Activated CD8-positive, alpha-beta memory T cell treated with anti-CD3 and anti-CD28 coated beads, Interleukin-2, amount 50 U/mL, for 4 hours (primary cell): ENCODE measurements at regions not wholly inside any gene's neighbourhood (a gene's known extent, or its start where the extent isn't known, plus 50 kb on each side); places are given as distances from the start of the nearest gene placed in this dataset.
"Not testable (repeated sequence)": the region's sequence is repeated elsewhere in the genome, so short reads cannot be mapped to it uniquely, and the experiment has no call there.

Experiments
- DNase-seq: peaks from one replicate; pipeline ENCODE4 v3.0.0-alpha.2; 2020

GRCh38 chr14:48193893-48194292 lies 518.5 kb upstream of the MDGA2 start:
- DNase-seq = no peak

DNA sequence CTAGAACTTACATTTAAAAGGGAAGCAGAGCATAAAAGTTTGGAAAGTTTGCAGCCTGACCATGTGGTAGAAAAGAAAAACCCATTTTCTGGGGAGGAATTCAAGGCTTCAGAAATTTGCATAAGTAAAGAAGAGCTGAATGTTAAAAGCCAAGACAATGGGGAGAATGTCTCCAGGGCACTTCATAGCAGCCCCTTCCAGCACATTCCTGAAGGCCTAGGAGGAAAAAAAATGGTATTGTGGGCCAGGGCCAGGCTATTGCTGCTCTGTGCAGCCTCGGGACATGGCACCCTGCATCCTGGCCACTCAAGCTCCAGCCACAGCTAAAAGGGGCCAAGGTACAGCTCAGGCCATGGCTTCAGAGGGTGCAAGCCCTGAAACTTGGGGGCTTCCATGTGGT lies 474.2 kb upstream of the MDGA2 start:
- DNase-seq = not testable (repeated sequence)

DNA sequence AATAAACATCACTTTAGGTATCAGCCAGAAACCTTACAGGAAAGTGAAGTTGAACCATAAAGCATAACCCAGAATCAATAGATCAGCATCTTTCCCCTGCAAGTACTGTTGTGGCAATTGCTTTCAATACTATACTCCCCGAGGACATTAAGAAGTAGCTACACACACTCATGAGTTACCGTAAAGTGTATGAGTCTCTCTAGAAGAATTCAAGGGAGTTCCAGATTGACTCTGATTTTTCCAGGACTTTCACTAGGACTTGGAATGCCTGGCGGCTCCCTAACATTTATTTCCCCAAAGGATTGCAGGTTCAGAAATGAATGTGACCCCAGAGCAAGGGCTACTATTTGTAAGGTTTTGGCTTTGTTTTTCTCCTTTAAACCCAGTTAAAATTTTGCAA lies 465.4 kb upstream of the MDGA2 start:
- DNase-seq = no peak

DNA sequence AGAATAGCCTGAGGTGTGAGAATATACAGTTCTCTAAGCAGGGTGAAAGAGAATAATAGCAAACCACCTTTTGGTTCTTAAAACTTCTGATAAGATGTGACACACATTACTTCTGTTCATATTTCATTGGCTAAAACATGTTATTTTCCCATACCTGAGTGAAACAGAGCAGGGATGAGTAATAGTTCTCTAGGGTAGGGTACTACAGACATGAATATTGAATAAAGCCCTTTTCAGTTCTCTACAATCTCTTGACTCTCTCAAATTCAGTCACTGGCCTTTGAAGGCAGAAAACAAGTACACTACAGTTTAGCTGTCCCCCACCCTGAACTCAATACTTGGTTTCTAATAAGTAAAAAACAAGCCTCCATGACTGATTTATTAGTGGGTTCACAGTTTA lies 454.1 kb upstream of the MDGA2 start:
- DNase-seq = no peak

- DNase-seq = no peak
These were observed 452.3 kb upstream of the MDGA2 start for GRCh38 chr14:48127674-48128073.

GRCh38 chr14:48125654-48126053 lies 450.2 kb upstream of the MDGA2 start:
- DNase-seq = no peak

- DNase-seq = no peak
These were observed 438.3 kb upstream of the MDGA2 start for GRCh38 chr14:48113713-48114112.

DNA sequence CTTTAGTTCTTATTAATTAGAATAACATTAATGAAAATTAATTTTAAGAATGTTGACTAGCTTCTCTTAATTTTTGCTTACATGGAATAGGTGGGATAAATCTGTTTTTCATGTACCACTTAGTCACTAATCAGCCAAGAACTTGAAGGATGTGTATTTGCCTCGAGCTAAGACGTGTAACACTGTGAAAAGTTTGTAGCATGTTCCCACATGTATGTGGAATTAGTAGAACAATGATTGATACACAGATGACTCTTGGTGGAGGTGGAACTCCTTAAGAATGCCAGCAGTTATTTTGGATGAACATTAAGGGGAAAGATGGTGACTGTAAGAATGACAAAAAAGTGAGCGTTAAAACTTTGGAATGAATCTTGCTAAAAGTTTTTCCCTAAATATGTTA lies 435.7 kb upstream of the MDGA2 start:
- DNase-seq = no peak

DNA sequence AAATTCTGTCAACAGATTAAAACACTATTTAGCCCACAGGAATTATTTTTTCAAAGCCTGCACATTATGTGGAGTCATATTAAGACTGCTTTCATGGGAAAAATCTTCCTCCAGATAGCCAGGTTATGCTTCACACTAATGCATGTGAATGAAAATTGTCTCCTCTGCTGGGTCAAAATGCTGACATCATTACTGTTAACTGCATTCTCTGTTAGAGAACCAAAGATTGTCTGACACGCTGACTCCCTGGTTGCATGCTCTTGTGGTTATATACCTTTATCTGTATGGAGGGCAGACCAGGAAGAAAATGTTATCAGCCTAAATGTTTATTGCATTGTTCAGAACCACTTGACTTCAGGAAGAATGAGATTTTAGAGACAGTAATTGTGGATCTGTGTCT lies 432.2 kb upstream of the MDGA2 start:
- DNase-seq = no peak

DNA sequence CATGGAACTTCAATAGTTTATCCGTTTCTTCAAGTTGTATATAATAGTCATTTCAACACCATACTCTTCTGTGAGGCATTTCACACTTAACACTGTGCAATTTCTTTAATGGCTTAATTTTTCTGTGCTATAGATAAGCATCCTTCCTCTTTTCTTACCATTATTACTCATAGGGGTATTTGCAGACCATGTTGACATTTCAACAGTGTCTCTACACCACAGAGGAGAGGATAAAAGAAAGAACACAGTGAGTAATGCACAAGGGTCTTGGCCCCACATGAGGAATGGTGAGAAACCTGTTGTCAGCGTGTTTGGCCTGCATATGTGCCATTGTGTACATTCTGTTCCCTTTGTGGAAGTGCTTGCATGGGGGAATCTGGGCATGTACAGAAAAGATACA lies 421.5 kb upstream of the MDGA2 start:
- DNase-seq = no peak

DNA sequence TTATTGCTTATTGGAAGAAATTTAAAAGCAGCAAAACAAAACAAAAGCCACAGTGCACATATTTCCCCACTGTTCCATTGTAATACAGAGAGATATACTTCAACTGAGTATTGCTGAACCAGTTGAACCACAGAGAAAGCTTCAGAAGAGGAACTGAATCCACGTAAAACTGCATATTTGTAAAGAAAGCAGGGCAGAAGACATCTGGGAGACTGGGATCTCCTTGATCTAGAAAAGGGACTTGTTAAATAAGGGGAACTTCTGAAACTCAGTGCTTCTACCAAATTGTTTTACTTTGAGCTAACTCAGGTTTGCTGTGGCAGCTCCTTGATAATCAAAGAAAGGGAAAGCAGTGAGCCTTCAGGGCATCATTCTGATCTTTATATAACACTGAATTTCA lies 411.1 kb upstream of the MDGA2 start:
- DNase-seq = no peak

- DNase-seq = no peak
These were observed 400.1 kb upstream of the MDGA2 start for GRCh38 chr14:48075487-48075886.

- no peak for DNase-seq
These were observed 377.6 kb upstream of the MDGA2 start for GRCh38 chr14:48052973-48053372.

- no peak for DNase-seq
These were observed 360.4 kb upstream of the MDGA2 start for GRCh38 chr14:48035836-48036235.

DNA sequence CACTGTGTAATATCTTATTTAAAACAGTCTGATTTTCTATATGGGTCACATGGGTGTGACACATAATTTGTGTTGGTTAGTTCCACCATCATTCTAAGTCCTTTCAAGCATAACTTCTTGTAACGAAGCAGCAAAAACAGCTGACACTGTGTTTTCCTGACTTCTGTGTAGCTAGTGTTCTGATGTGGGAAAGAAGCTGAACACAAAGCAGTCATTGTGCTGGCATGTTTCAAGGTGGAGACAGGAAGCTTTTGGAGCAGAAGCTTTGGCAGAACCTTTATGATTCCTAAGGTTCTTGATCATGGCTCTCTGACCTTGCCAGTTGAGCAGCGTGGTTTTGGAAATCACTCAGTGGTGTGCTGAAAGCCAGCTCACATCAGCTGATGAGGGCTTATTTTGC lies 351.7 kb upstream of the MDGA2 start:
- no peak for DNase-seq

- no peak for DNase-seq
These were observed 348.5 kb upstream of the MDGA2 start for GRCh38 chr14:48023881-48024280.

DNA sequence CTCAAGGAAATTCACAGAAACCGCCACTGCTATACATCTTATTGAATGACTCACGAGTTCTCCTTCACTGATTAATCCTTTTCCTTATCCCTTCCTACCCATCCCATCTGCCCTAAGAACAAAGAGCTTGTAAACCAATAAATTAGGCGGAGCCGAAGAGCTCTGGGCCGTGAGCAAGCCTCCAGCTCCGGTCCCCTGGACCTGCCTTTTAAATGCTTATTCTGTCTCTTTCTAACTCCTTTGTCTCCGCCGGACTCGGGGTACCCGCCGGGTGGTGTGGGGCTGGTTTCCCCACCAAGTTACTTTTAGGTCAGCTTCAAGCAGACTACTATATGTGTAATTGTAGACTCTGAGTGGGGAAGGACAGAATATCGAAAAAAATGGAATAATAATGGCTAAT lies 336.1 kb upstream of the MDGA2 start:
- DNase-seq = not testable (repeated sequence)

GRCh38 chr14:48008646-48009045 lies 333.2 kb upstream of the MDGA2 start:
- no peak for DNase-seq

DNA sequence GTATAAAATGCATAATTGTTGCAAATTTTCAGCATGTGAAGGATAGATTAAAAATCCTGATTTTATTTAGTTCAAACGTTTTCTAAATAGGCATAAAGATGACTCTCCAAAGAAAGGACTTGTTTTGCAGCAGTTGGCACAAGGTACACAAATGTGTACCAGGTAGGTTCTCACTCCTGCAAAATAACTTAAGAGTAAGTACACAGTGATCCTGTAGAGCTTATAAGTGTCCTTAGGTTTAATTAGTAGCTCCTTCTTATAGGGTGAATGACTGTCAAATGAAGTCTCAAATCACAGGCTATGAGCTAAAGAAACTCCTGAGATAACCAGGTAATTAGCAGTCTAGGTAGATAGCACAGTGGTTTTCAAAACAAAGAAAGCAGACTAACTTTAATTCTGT lies 330.6 kb upstream of the MDGA2 start:
- DNase-seq = no peak

GRCh38 chr14:47993883-47994282 lies 318.5 kb upstream of the MDGA2 start:
- DNase-seq = no peak

DNA sequence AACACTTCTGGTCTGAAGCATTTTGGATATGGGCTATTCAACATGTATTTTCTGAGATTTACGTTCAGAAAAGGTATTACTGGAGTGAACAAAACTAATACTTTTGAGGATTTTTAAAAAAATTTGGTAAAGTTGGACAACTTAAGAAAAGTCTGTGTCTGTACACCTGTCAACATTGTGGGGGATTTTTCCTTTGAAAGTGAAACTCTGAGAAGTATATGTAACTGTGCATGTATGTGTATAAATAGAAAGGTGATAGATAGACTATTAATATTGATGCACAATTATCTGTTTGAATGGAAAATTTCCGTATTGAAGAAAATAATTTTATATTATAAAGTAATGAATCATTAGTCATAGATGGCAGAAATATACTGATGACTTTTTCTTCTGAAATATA lies 312.8 kb upstream of the MDGA2 start:
- no peak for DNase-seq

GRCh38 chr14:47978871-47979270 lies 303.5 kb upstream of the MDGA2 start:
- DNase-seq = no peak

- DNase-seq = no peak
These were observed 300.7 kb upstream of the MDGA2 start for GRCh38 chr14:47976139-47976538.

DNA sequence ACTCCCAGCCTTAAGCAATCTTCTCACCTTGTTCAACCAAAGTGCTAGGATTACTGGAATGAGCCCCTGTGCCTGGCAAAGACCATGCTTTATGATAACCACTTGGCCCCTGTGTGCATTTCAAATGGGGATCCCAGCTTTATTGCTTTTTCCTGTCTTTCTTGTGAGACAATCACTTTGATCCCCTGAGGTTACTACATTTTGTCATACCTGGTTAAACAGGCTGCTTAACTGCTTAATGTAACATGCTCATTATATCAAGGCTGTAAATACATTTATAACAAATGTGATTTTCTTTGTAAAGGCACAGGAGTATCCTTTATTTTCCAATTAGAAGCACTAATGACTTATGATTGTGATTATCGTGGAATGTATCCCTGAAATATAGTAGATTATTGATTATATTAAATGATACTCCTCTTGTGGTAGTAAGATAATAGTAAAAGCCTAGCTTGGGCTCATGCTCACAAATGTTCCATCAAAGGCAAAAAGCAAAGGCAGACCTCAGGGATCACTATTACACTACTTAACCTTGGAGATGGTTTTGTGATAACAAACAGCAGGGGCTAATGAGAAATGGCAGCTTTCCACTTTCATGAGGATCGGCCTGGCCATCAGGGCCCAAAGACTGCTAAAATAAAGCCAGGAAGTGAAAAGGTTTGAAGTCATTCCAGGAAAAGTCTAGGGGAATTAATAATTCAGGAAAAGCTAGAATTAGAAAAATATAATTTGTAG lies 290.8 kb upstream of the MDGA2 start:
- no peak for DNase-seq

- no peak for DNase-seq
These were observed 286.2 kb upstream of the MDGA2 start for GRCh38 chr14:47961634-47962033.

GRCh38 chr14:47959740-47960139 lies 284.3 kb upstream of the MDGA2 start:
- DNase-seq = no peak
